T-helper 2 cell treated with Interferon-gamma antibody and Interleukin-4, amounts not matched to agents 100 ng/mL and 5 ng/mL, for 36 hours (primary cell): ENCODE measurements at regions not wholly inside any gene's neighbourhood (a gene's known extent, or its start where the extent isn't known, plus 50 kb on each side); places are given as distances from the start of the nearest gene placed in this dataset.

Experiments
- intact Hi-C: fragments of 100-400 bp; cut with micrococcal nuclease; formaldehyde crosslinking; loops from one replicate; pipeline ENCODE4 v1.15.1; 2023

- intact Hi-C loops = no loop called here
Observed at GRCh38 chr1:79386730-79387129, 380.2 kb upstream of the ADGRL4 start.

- intact Hi-C loops = no loop called here
Observed at GRCh38 chr1:79380078-79380477, 373.5 kb upstream of the ADGRL4 start.

- intact Hi-C loops = no loop called here
Observed at GRCh38 chr1:79376106-79376505, 369.6 kb upstream of the ADGRL4 start.

GRCh38 chr1:79375352-79375751, 368.8 kb upstream of the ADGRL4 start:
- intact Hi-C loops = no loop called here

- intact Hi-C loops = no loop called here
Observed at GRCh38 chr1:79374397-79374796, 367.9 kb upstream of the ADGRL4 start.

GRCh38 chr1:79373481-79374125, 367.1 kb upstream of the ADGRL4 start:
- intact Hi-C loops = no loop called here

GRCh38 chr1:79371802-79372201, 365.3 kb upstream of the ADGRL4 start:
- intact Hi-C loops = no loop called here

GRCh38 chr1:79369091-79369490, 362.6 kb upstream of the ADGRL4 start:
- intact Hi-C loops = no loop called here

GRCh38 chr1:79364896-79365295, 358.4 kb upstream of the ADGRL4 start:
- intact Hi-C loops = no loop called here

- intact Hi-C loops = no loop called here
Observed at GRCh38 chr1:79363430-79363829, 356.9 kb upstream of the ADGRL4 start.

GRCh38 chr1:79362470-79362869, 355.9 kb upstream of the ADGRL4 start:
- intact Hi-C loops = no loop called here

- intact Hi-C loops = no loop called here
Observed at GRCh38 chr1:79355090-79355489, 348.6 kb upstream of the ADGRL4 start.

- intact Hi-C loops = loop anchor here (2.0 kb wide), 2 partner anchors 514 to 736 kb away; no protein-coding TSS in a partner anchor
Observed at GRCh38 chr1:79353224-79353623, 346.7 kb upstream of the ADGRL4 start.

- intact Hi-C loops = no loop called here
Observed at GRCh38 chr1:79326875-79327274, 320.3 kb upstream of the ADGRL4 start.

GRCh38 chr1:79325705-79326104, 319.2 kb upstream of the ADGRL4 start:
- intact Hi-C loops = no loop called here

- intact Hi-C loops = no loop called here
Observed at GRCh38 chr1:79325126-79325525, 318.6 kb upstream of the ADGRL4 start.

- intact Hi-C loops = no loop called here
Observed at GRCh38 chr1:79323239-79324025, 316.9 kb upstream of the ADGRL4 start.

- intact Hi-C loops = no loop called here
Observed at GRCh38 chr1:79322511-79323027, 316.0 kb upstream of the ADGRL4 start.

GRCh38 chr1:79312438-79312837, 305.9 kb upstream of the ADGRL4 start:
- intact Hi-C loops = no loop called here

GRCh38 chr1:79310609-79311008, 304.1 kb upstream of the ADGRL4 start:
- intact Hi-C loops = no loop called here

- intact Hi-C loops = no loop called here
Observed at GRCh38 chr1:79304131-79304530, 297.6 kb upstream of the ADGRL4 start.

GRCh38 chr1:79303040-79303439, 296.5 kb upstream of the ADGRL4 start:
- intact Hi-C loops = no loop called here
